H9 (cell line): ENCODE measurements at regions not wholly inside any gene's neighbourhood (a gene's known extent, or its start where the extent isn't known, plus 50 kb on each side); places are given as distances from the start of the nearest gene placed in this dataset.

Source experiments
- DNase-seq: peaks from one replicate; pipeline ENCODE4 v3.0.0-alpha.2; 2017
- H2AFZ ChIP-seq: one replicate; pipeline ENCODE4 v1.6.1; 2013; ENCODE audit warnings: mild to moderate bottlenecking, low read length, control low read depth, moderate library complexity
- H2AK5ac ChIP-seq: 2 replicates; pipeline ENCODE4 v1.6.1; 2013; ENCODE audit warnings: low read length, control low read depth, mixed read lengths; ENCODE audit not compliant: insufficient read length
- H2BK120ac ChIP-seq: one replicate; pipeline ENCODE4 v1.6.1; 2013; ENCODE audit warnings: low read depth, mild to moderate bottlenecking, low read length, control low read depth, inconsistent platforms; ENCODE audit not compliant: poor library complexity, severe bottlenecking
- H2BK12ac ChIP-seq: 2 replicates; pipeline ENCODE4 v1.6.1; 2013; ENCODE audit warnings: low read length, control low read depth, mixed read lengths, low read depth; ENCODE audit not compliant: insufficient read length
- H2BK15ac ChIP-seq: 2 replicates; pipeline ENCODE4 v1.6.1; 2013; ENCODE audit warnings: low read depth, low read length, control low read depth
- H2BK20ac ChIP-seq: one replicate; pipeline ENCODE4 v1.6.1; 2013; ENCODE audit warnings: low read depth, mild to moderate bottlenecking, low read length, control low read depth, inconsistent platforms; ENCODE audit not compliant: poor library complexity, severe bottlenecking
- H2BK5ac ChIP-seq: 2 replicates; pipeline ENCODE4 v1.6.1; 2013; ENCODE audit warnings: low read length, control low read depth, mixed read lengths; ENCODE audit not compliant: insufficient read length
- H3K14ac ChIP-seq: 2 replicates; pipeline ENCODE4 v1.6.1; 2013; ENCODE audit warnings: low read length, control low read depth; ENCODE audit not compliant: insufficient read depth
- H3K18ac ChIP-seq: 2 replicates; pipeline ENCODE4 v1.6.1; 2013; ENCODE audit warnings: low read depth, mild to moderate bottlenecking, mixed read lengths, low read length, control low read depth; ENCODE audit not compliant: insufficient read length
- H3K23ac ChIP-seq: 2 replicates; pipeline ENCODE4 v1.6.1; 2013; ENCODE audit warnings: low read length, control low read depth, mixed read lengths, low read depth; ENCODE audit not compliant: insufficient read length
- H3K23me2 ChIP-seq: 2 replicates; pipeline ENCODE4 v1.6.1; 2013; ENCODE audit warnings: low read depth, mild to moderate bottlenecking, mixed read lengths, low read length, control low read depth; ENCODE audit not compliant: insufficient read length, poor library complexity, severe bottlenecking
- H3K27ac ChIP-seq: 2 replicates; pipeline ENCODE4 v1.5.1; 2013; ENCODE audit warnings: low read length, control low read depth, mixed read lengths, low read depth; ENCODE audit not compliant: insufficient read length
- H3K27me3 ChIP-seq: 2 replicates; pipeline ENCODE4 v1.6.1; 2013; ENCODE audit warnings: low read length, control low read depth, inconsistent platforms; ENCODE audit not compliant: insufficient read depth
- H3K4ac ChIP-seq: 2 replicates; pipeline ENCODE4 v1.6.1; 2013; ENCODE audit warnings: low read depth, mild to moderate bottlenecking, control low read depth, inconsistent platforms, low read length, moderate library complexity
- H3K4me1 ChIP-seq: 2 replicates; pipeline ENCODE4 v1.6.1; 2013; ENCODE audit warnings: low read length, control low read depth, inconsistent platforms; ENCODE audit not compliant: insufficient read depth
- H3K4me2 ChIP-seq: 2 replicates; pipeline ENCODE4 v1.6.1; 2013; ENCODE audit warnings: low read length, control low read depth, mixed read lengths; ENCODE audit not compliant: insufficient read length, insufficient read depth
- H3K56ac ChIP-seq: 2 replicates; pipeline ENCODE4 v1.6.1; 2013; ENCODE audit warnings: low read depth, mild to moderate bottlenecking, mixed read lengths, low read length, control low read depth; ENCODE audit not compliant: insufficient read length
- H3K79me1 ChIP-seq: 2 replicates; pipeline ENCODE4 v1.6.1; 2013; ENCODE audit warnings: low read depth, mild to moderate bottlenecking, moderate library complexity, low read length, control low read depth, inconsistent platforms; ENCODE audit not compliant: insufficient read depth, poor library complexity, severe bottlenecking
- H3K79me2 ChIP-seq: 2 replicates; pipeline ENCODE4 v1.6.1; 2013; ENCODE audit warnings: low read length, control low read depth, inconsistent platforms; ENCODE audit not compliant: insufficient read depth
- H3K9ac ChIP-seq: 2 replicates; pipeline ENCODE4 v1.6.1; 2013; ENCODE audit warnings: low read length, control low read depth, mixed read lengths; ENCODE audit not compliant: insufficient read length; ENCODE audit errors: extremely low read depth
- H3K9me3 ChIP-seq: one replicate; pipeline ENCODE4 v1.6.1; 2013; ENCODE audit warnings: low read depth, low read length, inconsistent platforms; ENCODE audit not compliant: control insufficient read depth
- H3T11ph ChIP-seq: one replicate; pipeline ENCODE4 v1.6.1; 2013; ENCODE audit warnings: mild to moderate bottlenecking, low read length, control low read depth, inconsistent platforms
- H4K20me1 ChIP-seq: one replicate; pipeline ENCODE4 v1.6.1; 2013; ENCODE audit not compliant: control insufficient read depth, insufficient read length, insufficient read depth
- H4K5ac ChIP-seq: 2 replicates; pipeline ENCODE4 v1.6.1; 2013; ENCODE audit warnings: low read depth, mild to moderate bottlenecking, mixed read lengths, low read length, control low read depth; ENCODE audit not compliant: insufficient read length
- H4K8ac ChIP-seq: replicated peaks from 2 replicates; pipeline ENCODE4 v1.6.1; 2013; ENCODE audit warnings: low read length, control low read depth, mixed read lengths, low read depth; ENCODE audit not compliant: insufficient read length
- H4K91ac ChIP-seq: 2 replicates; pipeline ENCODE4 v1.6.1; 2013; ENCODE audit warnings: low read depth, mild to moderate bottlenecking, moderate library complexity, mixed read lengths, low read length, control low read depth; ENCODE audit not compliant: insufficient read length
- H3K27ac Mint-ChIP-seq, 3 experiments: 2 replicates in 2 of 3; 3 replicates in 1 of 3; pipeline ENCODE4 v1.8.0; 2020 to 2021; ENCODE audit warnings: mixed read lengths in 3 of 3, mild to moderate bottlenecking in 1 of 3, moderate library complexity in 1 of 3
- H3K27me3 Mint-ChIP-seq: 2 replicates; pipeline ENCODE4 v1.8.0; 2021; ENCODE audit warnings: low read depth, mild to moderate bottlenecking, moderate library complexity, mixed read lengths
- H3K36me3 Mint-ChIP-seq, 3 experiments: 2 replicates in 2 of 3; 3 replicates in 1 of 3; pipeline ENCODE4 v1.8.0; 2020 to 2021; ENCODE audit warnings: low read depth in 3 of 3, mixed read lengths in 3 of 3; ENCODE audit not compliant: insufficient read depth in 1 of 3
- H3K4me1 Mint-ChIP-seq, 2 experiments: 2 replicates each; pipeline ENCODE4 v1.8.0; 2020; ENCODE audit warnings: mixed read lengths in 2 of 2
- H3K4me3 Mint-ChIP-seq, 2 experiments: 2 replicates in 1 of 2; 3 replicates in 1 of 2; pipeline ENCODE4 v1.8.0; 2020 to 2021; ENCODE audit warnings: mild to moderate bottlenecking in 2 of 2, mixed read lengths in 2 of 2, moderate library complexity in 1 of 2
- H3K9me3 Mint-ChIP-seq, 2 experiments: 2 replicates in 1 of 2; 3 replicates in 1 of 2; pipeline ENCODE4 v1.8.0; 2020; ENCODE audit warnings: mild to moderate bottlenecking in 2 of 2, mixed read lengths in 2 of 2, moderate library complexity in 1 of 2
- WGBS: extraction: QIAGEN DNeasy Blood & Tissue Kit; methylation state at CpG from one replicate; pipeline ENCODE4 v1.1.7; 2013; ENCODE audit warnings: missing lambda C conversion rate, low lambda C conversion rate, mixed read lengths; ENCODE audit not compliant: insufficient read length; ENCODE audit errors: extremely low coverage; 5-methylcytosine and 5-hydroxymethylcytosine counted together
- TF ChIP-seq, protein P1 (sequence below): fragments of 200-600 bp; sonication (generic); conservative IDR thresholded peaks from 3 replicates; pipeline ENCODE4 v1.8.0; 2021; ENCODE audit warnings: antibody characterized with exemption, mild to moderate bottlenecking

DNA sequence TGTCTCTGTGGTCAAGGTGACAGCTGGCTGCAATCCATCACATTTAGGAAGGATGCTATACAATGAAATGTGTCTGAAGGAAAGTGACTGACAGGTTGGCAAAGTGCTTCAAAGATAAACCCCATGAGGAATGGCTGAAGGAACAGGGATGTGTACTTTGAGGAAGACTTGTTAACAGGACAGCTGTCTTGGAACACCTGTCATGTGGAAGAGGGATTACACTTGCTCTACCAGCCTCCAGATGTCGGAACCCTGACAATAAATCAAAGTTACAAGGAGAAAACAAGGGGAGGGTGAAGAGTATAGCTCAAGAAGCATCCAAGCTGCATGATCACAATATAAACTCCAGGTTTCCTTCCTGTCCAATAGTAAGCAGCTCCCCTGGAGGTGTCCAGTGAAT is 147.8 kb upstream of the TMCC3 start:
- no peak overlapping the region for H4K91ac ChIP-seq
- Mint-ChIP-seq H3K4me3 (no peak overlapping the region), H3K36me3 (no peaks in the 10 kb centered on the region), H3K9me3 (no peaks in the 10 kb centered on the region), H3K27me3 (peaks cover 2% of the 10 kb centered on the region; the same call in 1 of the 2 replicates), H3K4me1 (peaks cover under 1 to 10% of the 10 kb centered on the region in 2 experiments), H3K27ac (no peak overlapping the region)
- no peak overlapping the region for H3K23ac ChIP-seq
- no peak overlapping the region for H3K27ac ChIP-seq
- no peak overlapping the region for H2AK5ac ChIP-seq
- no peaks in the 10 kb centered on the region for H3K27me3 ChIP-seq
- H2BK120ac ChIP-seq, result no peak overlapping the region
- H4K5ac ChIP-seq, result no peak overlapping the region
- H3K4ac ChIP-seq, result no peak overlapping the region
- H3K79me2 ChIP-seq, result no peaks in the 10 kb centered on the region
- no peak overlapping the region for H2BK5ac ChIP-seq
- no peak overlapping the region for H3T11ph ChIP-seq
- no peaks in the 10 kb centered on the region for H3K9me3 ChIP-seq
- TF ChIP-seq, protein P1, sequence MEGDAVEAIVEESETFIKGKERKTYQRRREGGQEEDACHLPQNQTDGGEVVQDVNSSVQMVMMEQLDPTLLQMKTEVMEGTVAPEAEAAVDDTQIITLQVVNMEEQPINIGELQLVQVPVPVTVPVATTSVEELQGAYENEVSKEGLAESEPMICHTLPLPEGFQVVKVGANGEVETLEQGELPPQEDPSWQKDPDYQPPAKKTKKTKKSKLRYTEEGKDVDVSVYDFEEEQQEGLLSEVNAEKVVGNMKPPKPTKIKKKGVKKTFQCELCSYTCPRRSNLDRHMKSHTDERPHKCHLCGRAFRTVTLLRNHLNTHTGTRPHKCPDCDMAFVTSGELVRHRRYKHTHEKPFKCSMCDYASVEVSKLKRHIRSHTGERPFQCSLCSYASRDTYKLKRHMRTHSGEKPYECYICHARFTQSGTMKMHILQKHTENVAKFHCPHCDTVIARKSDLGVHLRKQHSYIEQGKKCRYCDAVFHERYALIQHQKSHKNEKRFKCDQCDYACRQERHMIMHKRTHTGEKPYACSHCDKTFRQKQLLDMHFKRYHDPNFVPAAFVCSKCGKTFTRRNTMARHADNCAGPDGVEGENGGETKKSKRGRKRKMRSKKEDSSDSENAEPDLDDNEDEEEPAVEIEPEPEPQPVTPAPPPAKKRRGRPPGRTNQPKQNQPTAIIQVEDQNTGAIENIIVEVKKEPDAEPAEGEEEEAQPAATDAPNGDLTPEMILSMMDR, result no peak
- no peaks in the 10 kb centered on the region for H3K79me1 ChIP-seq
- H2BK12ac ChIP-seq, result no peak overlapping the region
- H4K8ac ChIP-seq, result no peak overlapping the region
- H3K4me2 ChIP-seq, result no peak overlapping the region
- peaks cover 3% of the 10 kb centered on the region; the same call in 1 of the 2 replicates for H3K4me1 ChIP-seq
- no peak for DNase-seq
- no peak overlapping the region for H3K14ac ChIP-seq
- H3K23me2 ChIP-seq, result no peaks in the 10 kb centered on the region
- H2AFZ ChIP-seq, result no peak overlapping the region
- no CpG with 5 or more reads among the region's 1 CpG for WGBS
- H4K20me1 ChIP-seq, result no peaks in the 10 kb centered on the region
- H3K9ac ChIP-seq, result no peak overlapping the region
- no peak overlapping the region for H2BK20ac ChIP-seq
- no peak overlapping the region for H3K56ac ChIP-seq
- no peak overlapping the region for H3K18ac ChIP-seq
- no peak overlapping the region for H2BK15ac ChIP-seq
